Fibroblast of skin of left biceps (primary cell): ENCODE measurements at regions not wholly inside any gene's neighbourhood (a gene's known extent, or its start where the extent isn't known, plus 50 kb on each side); places are given as distances from the start of the nearest gene placed in this dataset.

ENCODE experiments used
- DNase-seq, 2 experiments: peaks; one replicate each; pipeline ENCODE4 v3.0.0-alpha.2; 2013; ENCODE audit warnings: low read depth in 2 of 2

DNA sequence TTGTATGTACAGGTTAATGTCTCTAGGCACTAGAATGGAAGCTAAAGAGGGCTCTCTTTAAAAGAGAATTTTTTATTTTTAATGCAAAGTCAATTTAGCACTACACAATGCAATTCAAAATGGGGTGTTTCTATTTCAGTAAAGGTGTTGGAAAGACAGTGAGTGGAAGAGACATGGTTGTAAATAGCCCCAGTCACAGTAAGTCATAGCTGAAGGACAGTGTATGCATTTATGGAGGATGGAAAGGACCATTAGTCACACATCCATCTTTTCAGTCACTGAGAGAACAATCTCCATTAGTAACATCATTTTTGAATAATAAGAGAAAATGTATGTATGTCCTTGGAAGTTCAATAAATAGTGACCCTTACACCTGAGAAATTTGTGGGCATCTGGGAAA, 148.0 kb downstream of the PDHA2 start:
- DNase-seq, result no peak

DNA sequence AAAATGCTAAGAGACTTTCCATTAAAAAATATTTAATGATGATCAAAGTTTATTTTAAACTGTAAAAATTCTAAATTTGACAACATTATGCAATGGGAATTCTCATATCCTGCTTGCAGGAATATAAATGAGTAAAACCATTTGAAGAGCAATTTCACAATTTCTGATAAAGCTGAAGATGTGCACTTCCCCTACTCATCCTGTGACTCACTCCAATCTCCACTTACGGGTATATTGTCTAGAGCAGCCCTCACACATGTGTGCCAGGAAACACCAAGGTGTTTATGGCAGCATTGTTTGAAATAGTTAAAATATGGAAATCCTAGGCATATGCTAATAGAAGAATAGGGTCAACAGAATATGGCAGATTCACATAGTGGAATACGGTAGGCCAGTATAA, 158.4 kb downstream of the PDHA2 start:
- no peak for DNase-seq

GRCh38 chr4:96003951-96004740, 164.3 kb downstream of the PDHA2 start:
- no peak for DNase-seq

DNA sequence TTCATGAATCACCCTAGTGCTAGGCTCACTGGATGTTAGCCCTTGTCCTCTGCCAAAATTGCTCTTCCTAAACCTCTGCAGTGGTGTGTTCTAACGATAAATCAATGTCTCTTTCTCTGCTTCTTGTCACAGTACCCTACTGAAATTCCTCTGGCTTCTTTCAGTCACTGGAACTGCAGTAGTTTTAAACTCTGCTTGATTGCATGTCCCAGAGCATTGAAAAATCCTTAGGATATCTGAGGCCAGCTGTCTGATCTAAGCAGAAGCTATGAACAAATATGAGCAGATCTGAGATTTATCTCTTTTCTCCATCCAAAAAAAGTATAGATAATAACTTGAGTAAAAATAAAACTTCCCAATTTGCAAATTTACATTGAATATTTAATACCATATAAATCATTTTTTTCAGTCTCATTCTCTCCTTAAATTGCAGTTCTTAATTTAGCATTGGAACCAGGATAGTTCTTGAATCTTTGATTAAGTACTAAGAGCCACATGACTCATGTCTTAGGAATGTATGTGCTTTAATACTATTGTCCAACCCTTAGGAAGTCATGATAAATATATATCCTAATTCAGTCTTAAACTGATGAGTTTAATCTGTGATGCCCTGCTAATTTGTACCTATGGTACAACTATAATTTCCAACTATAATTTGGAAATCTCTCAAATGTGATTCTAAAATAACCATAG, 169.7 kb downstream of the PDHA2 start:
- no peak for DNase-seq

DNA sequence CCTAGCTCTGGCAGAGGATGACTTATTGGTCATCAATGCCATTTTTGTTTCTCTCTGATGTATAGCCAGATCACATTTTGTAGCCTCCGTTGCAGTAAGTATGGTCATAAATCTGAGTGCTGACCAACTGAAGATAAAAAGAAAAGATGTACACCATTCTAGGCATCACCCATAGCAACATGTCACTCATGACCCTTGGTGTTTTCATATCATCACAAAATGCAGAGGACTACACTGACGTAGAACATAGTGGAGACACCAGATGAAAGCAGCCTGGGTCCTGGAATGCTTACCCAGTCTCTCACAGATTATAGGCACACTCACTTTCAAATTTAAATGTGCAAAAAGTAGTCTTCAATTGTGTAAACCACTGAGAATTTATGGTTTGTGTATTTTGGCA, 172.8 kb downstream of the PDHA2 start:
- no peak for DNase-seq

GRCh38 chr4:96016634-96017299, 176.9 kb downstream of the PDHA2 start:
- peak; percentile 8 for DNase-seq

GRCh38 chr4:96025011-96025410, 185.1 kb downstream of the PDHA2 start:
- DNase-seq, result no peak

DNA sequence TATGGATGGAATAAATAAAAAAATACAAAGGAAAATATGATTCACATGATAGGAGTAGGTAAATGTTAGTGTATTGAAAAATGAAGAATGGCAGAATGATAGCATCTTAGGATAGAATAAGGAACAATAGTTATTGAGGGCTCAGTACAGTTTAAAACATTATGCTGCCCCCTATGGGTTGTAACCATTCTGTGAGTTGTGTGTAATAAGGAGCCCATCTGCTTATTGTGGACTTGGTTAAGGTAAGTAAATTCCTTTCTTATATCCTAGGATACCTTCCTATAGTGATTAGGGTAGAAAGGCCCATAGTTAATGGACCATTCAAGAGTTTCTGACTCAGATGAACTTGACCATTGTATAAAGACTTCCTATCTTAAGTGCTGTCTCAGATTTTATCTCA, 195.8 kb downstream of the PDHA2 start:
- DNase-seq, result no peak

DNA sequence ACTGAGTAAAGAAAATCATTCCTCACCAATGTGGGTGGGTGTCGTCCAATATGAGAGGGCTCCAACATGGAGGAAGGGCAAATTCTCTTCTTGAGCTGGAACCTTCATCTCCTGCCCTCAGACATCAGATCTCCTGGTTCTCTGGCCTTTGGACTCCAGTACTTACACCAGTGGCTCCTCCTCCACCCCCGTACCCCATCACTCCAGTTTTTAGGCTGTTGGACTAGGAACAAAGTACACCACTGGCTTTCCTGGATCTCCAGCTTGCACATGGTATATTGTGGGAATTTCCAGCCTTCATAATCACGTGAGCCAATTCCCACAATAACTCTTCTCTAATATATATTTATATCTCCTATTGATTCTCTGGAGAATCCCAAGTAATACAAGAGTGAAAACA, 196.9 kb downstream of the PDHA2 start:
- no peak for DNase-seq

- DNase-seq, result no peak
These were observed 197.8 kb downstream of the PDHA2 start for GRCh38 chr4:96037705-96038104.

- DNase-seq, result no peak
These were observed 199.3 kb downstream of the PDHA2 start for GRCh38 chr4:96039217-96039616.

DNA sequence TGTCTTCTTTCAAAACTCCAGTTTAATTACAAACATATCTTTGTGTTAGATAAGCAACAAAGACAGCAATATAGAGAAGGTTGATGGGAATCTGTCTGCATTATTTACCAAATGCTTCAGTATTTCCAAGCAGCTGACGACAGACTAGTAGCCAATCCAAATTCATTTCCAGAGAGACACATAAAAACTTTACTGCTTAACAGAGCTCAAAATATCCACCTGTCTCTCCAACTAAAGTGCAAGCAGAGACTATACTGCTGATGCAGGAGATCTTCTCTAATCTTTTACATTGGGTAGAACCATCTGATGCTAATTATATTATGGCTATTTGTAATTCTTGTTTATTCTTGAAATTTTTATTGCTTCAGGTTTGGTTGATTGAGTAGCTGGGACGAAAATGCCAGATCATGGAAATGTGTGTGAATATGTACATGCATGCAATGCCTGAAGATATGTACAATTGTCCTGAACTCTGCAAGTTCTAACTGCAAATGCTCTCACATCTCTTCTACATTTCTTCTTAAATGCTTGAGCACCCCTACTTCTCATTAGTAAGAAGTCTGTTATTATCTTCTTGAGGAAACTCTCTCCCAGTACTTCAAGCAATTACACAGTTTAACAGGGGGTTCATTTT, 200.0 kb downstream of the PDHA2 start:
- DNase-seq, result no peak

- DNase-seq, result no peak
These were observed 205.1 kb downstream of the PDHA2 start for GRCh38 chr4:96044971-96045370.

- DNase-seq, result no peak
These were observed 212.9 kb downstream of the PDHA2 start for GRCh38 chr4:96052827-96053226.

DNA sequence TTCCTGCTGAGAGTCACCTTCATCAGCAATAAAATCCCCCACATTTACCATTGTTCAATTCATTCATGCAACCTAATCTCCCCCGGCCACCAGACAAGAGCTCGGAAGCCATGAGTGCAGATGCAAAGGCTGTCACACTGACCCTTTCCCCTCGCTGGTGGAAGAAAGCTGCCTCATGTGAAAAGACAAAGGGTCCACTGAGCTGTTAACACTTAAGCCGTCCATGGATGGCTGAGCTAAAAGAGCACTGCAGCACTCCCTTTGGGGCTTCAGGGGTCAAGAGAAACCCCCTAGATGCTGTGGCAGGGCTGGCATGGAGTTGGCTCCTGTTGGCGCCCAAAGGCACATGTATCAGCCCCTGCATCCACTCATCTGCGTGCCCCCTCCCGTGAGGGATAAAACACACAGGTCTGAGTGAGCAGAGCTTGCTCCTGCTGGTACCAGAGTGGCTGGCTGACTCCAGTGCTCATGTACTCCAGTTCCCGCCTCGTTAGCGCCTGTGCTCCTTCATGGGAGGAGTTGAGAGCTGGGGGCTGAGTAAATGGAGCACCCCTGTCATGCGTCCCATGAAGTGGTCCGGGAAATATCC, 216.5 kb downstream of the PDHA2 start:
- DNase-seq, result no peak

DNA sequence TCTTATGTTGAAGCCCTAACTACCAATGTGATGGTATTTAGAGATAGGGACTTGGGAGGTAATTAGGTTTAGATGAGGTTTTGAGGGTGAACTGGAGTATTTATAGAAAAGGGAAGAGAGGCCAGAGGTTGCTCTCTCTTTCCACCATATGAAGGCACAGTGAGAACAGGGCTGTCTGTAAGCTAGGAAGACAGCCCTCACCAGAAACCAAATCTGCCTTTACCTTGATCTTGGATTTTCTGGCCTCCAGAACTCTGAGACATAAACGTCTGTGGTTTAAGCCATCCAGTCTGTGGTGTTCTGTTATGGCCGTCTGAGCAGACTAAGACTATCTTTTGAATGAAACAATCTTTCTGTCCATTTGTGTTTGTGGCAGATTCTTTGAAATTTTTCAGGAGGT, 223.7 kb downstream of the PDHA2 start:
- no peak for DNase-seq

GRCh38 chr4:96073461-96073860, 233.6 kb downstream of the PDHA2 start:
- DNase-seq, result peak; percentile 1 to 3

GRCh38 chr4:96092151-96092705, 252.3 kb downstream of the PDHA2 start:
- no peak for DNase-seq

DNA sequence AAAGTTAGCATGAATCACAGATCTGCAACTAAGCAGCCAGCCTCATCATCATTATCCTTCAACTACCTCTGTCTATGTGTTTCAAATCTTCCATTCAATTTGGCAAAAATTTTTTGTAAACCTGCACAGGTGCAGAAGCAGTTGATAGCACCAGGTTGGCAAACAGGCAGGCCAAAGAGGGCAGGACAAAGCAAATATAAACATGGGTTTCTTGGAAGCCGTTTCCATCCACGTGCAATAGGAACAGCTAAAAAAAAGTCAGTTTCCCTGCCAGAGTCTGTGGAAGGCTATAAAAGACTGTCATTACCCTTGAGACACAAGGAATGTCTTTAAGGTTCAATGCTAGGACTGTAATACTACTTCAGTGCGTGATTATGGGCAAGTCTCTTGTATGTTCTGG, 253.2 kb downstream of the PDHA2 start:
- no peak for DNase-seq

GRCh38 chr4:96093563-96093962, 253.7 kb downstream of the PDHA2 start:
- no peak for DNase-seq

- DNase-seq, result no peak
These were observed 254.3 kb downstream of the PDHA2 start for GRCh38 chr4:96094183-96094582.
